LNCAP (cell line): ENCODE measurements at regions not wholly inside any gene's neighbourhood (a gene's known extent, or its start where the extent isn't known, plus 50 kb on each side); places are given as distances from the start of the nearest gene placed in this dataset.

Experiments used
- TF ChIP-seq, protein P1 (sequence below): fragments of 450-650 bp; IDR thresholded peaks from 2 replicates; pipeline ENCODE4 v1.5.1; 2017; ENCODE audit warnings: mild to moderate bottlenecking

- TF ChIP-seq, protein P1, sequence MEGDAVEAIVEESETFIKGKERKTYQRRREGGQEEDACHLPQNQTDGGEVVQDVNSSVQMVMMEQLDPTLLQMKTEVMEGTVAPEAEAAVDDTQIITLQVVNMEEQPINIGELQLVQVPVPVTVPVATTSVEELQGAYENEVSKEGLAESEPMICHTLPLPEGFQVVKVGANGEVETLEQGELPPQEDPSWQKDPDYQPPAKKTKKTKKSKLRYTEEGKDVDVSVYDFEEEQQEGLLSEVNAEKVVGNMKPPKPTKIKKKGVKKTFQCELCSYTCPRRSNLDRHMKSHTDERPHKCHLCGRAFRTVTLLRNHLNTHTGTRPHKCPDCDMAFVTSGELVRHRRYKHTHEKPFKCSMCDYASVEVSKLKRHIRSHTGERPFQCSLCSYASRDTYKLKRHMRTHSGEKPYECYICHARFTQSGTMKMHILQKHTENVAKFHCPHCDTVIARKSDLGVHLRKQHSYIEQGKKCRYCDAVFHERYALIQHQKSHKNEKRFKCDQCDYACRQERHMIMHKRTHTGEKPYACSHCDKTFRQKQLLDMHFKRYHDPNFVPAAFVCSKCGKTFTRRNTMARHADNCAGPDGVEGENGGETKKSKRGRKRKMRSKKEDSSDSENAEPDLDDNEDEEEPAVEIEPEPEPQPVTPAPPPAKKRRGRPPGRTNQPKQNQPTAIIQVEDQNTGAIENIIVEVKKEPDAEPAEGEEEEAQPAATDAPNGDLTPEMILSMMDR: no peak
These were observed 284.0 kb downstream of the BCOR start for GRCh38 chrX:39813631-39814277.

DNA sequence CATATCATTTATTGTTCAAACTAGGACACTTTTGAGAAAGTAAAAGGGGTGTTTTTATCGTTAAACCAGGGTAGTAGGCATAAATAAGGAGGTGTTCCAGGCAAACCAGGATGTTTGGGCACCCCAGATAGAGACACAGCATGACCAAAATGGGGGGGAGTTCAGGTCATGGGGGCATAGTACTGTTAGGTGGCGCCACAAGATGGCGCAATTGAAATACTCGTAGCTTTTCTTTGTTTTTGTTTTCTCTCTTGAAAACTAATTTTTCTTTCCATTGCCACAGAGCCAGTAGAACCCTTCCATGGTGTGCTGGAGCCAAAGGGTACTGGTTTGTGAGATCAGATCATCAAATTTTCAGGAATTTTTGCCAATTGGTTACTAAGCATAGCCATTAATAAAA is 283.4 kb downstream of the BCOR start:
- TF ChIP-seq, protein P1: peak; percentile 45; the same call in 1 of the 2 replicates

- TF ChIP-seq, protein P1: no peak
These were observed 282.1 kb downstream of the BCOR start for GRCh38 chrX:39815631-39816030.

GRCh38 chrX:39816871-39817731 is 280.7 kb downstream of the BCOR start:
- TF ChIP-seq, protein P1: no peak

DNA sequence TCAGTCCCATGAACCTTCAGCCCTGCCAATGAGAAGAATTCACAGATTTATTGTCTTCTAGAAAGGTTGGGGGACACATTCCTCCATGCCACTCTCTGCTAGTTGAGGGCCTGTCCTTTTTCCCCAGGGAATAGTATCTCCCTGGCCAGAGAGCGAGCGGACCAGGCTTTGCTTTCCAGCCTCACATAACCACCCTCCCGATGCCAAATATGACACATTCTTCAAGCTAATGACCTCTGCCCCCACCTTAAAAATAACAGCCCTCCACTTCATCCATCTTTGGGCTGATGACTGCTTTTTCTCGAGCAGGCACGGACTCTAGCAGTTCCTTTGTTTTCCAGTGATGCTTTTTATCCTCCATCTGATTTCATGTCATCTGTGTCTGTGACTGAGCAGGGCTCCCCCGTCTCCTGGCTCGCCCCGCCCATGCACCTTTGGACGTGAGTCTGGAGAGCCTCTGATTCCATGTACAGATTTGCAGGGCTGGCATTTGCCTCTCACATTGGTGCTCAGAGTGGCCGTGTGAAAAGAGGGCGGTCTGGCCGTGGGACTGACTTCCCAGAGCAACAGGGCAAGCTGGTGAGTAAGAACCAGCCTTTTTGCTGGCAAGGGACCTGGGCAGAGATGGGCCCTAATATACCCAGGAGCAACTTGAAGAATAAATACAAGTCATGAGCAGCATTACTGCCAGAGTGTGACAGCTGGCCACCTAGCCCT is 279.8 kb downstream of the BCOR start:
- TF ChIP-seq, protein P1: no peak

- TF ChIP-seq, protein P1: no peak
These were observed 279.0 kb downstream of the BCOR start for GRCh38 chrX:39818750-39819149.
